ENCODE measurements at regions not wholly inside any gene's neighbourhood (a gene's known extent, or its start where the extent isn't known, plus 50 kb on each side); places are given as distances from the start of the nearest gene placed in this dataset.

GRCh38 chr11:70631624-70632047 is 233.3 kb downstream of the CTTN start:
- TF ChIP-seq EZH2phosphoT487 (IDR thresholded peaks at IDR 0.05; ENCODE audit: unreplicated experiment): no peak
- no peak for TF ChIP-seq EZH2 (IDR thresholded peaks at IDR 0.05; ENCODE audit: low read depth, unreplicated experiment)
- no peak for TF ChIP-seq CTCF (conservative IDR thresholded peaks at IDR 0.05; ENCODE audit: low read depth in 2 of 2)
- no peak for TF ChIP-seq REST (IDR thresholded peaks at IDR 0.05; ENCODE audit: unreplicated experiment)
- no peak for TF ChIP-seq NANOG (IDR thresholded peaks at IDR 0.05; ENCODE audit: borderline replicate concordance)
- TF ChIP-seq JUNB (IDR thresholded peaks at IDR 0.05; ENCODE audit: unreplicated experiment): no peak
- TF ChIP-seq POLR2AphosphoS5 (IDR thresholded peaks at IDR 0.05; ENCODE audit: low read depth): no peak
- TF ChIP-seq CREB1 (CRISPR knock-in tag; IDR thresholded peaks at IDR 0.05; ENCODE audit: low read depth): no peak
- no peak for TF ChIP-seq ZNF114 (CRISPR knock-in tag; IDR thresholded peaks at IDR 0.05)
- TF ChIP-seq STAT1 (IDR thresholded peaks at IDR 0.05; ENCODE audit: unreplicated experiment): no peak
- TF ChIP-seq ETS1 (IDR thresholded peaks at IDR 0.05): no peak
- no peak for TF ChIP-seq ZNF331 (CRISPR knock-in tag; IDR thresholded peaks at IDR 0.05; ENCODE audit: low read depth)

All from GM23338 (cell line).